ENCODE measurements at regions not wholly inside any gene's neighbourhood (a gene's known extent, or its start where the extent isn't known, plus 50 kb on each side); places are given as distances from the start of the nearest gene placed in this dataset.

GRCh38 chr18:70382017-70382416, 93.2 kb downstream of the SOCS6 start:
- no peak for DNase-seq (ENCODE audit: low read depth)

GRCh38 chr18:70380915-70381896, 92.4 kb downstream of the SOCS6 start:
- DNase-seq (ENCODE audit: low read depth) = no peak
